22Rv1 (cell line): ENCODE measurements at regions not wholly inside any gene's neighbourhood (a gene's known extent, or its start where the extent isn't known, plus 50 kb on each side); places are given as distances from the start of the nearest gene placed in this dataset.
"Not testable (repeated sequence)": the region's sequence is repeated elsewhere in the genome, so short reads cannot be mapped to it uniquely, and the experiment has no call there.

Experiments
- H3K27ac ChIP-seq: fragments of 450-650 bp; 2 replicates; pipeline ENCODE4 v1.5.1; 2017
- CTCF ChIP-seq: fragments of 450-650 bp; IDR thresholded peaks from 2 replicates; pipeline ENCODE4 v1.5.1; 2017; ENCODE audit warnings: mild to moderate bottlenecking
- ZFX ChIP-seq: fragments of 450-650 bp; IDR thresholded peaks from 2 replicates; pipeline ENCODE4 v1.6.1; 2017; ENCODE audit warnings: antibody characterized with exemption, borderline replicate concordance

GRCh38 chr11:96576383-96576782, 186.6 kb downstream of the JRKL start:
- no peak overlapping the region for H3K27ac ChIP-seq
- TF ChIP-seq CTCF (no peak), ZFX (no peak)

DNA sequence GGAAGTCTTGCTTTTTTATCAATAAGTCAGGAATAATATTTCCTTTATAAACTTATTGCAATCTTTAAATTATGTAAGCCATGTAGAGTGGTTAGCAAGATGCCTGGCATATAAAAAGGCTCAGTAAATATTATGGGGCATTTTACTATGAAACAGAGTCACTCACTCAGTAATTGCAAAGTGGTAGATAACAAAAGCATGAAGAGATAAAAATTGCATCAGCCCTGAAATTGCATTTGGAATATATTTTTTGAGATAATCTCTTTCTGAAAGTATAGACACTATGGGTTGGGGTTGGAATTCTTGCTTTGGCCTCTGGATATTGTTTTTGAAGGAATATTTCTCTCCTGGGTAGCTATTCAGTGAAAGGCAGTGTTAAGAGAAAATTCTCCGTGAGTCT, 188.6 kb downstream of the JRKL start:
- H3K27ac ChIP-seq, result no peak overlapping the region
- TF ChIP-seq ZFX (no peak), CTCF (no peak)

- no peak overlapping the region for H3K27ac ChIP-seq
- TF ChIP-seq CTCF (no peak), ZFX (no peak)
These were observed 189.8 kb downstream of the JRKL start for GRCh38 chr11:96579656-96580055.

DNA sequence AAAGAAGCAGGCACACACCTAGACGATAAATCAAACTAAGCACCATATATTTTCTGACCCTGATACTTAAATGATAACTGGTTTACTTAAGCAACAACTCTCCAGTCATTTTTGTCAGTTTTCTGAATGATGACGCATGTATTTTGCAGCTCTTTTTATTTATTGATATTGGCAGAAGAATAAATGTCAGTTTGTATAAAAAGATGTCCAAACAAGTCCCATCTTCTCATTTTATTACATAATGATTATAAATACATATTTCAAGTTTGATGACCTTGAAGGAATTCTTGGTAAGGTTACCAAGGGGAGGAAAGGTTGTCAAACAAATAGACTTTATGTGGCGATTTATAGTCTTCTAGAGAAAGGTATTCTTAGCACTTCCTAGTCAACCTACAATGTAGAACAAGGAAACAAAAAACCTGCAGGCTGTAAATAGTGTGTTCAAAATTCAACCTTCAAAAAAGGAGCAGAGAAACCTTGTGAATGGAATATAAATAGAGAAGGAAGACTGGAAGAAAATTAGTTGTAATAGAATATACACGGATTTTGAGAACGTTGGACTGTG, 190.7 kb downstream of the JRKL start:
- no peak overlapping the region for H3K27ac ChIP-seq
- TF ChIP-seq CTCF (no peak), ZFX (no peak)

DNA sequence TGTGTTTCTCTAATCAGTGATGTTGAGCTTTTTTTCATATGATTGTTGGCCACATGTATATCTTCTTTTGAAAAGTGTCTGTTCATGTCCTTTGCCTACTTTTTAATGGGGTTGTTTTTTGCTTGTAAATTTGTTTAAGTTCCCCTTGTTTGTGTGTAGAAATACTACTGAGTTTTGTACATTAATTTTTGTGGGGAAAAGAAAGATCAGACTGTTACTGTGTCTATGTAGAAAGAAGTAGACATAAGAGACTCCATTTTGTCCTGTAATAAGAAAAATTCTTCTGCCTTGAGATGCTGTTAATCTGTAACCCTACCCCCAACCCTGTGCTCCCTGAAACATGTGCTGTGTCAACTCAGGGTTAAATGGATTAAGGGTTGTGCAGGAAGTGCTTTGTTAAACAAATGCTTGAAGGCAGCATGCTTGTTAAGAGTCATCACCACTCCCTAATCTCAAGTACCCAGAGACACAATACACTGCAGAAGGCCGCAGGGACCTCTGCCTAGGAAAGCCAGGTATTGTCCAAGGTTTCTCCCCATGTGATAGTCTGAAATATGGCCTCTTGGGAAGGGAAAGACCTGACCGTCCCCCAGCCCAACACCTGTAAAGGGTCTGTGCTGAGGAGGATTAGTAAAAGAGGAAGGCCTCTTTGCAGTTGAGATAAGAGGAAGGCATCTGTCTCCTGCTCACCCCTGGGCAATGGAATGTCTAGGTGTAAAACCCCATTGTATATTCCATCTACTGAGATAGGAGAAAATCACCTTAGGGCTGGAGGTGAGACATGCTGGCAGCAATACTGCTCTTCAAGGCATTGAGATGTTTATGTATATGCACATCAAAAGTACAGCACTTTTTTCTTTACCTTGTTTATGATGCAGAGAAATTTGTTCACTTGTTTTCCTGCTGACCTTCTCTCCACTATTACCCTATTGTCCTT, 196.4 kb downstream of the JRKL start:
- not testable (repeated sequence) for H3K27ac ChIP-seq

GRCh38 chr11:96588793-96589192, 199.0 kb downstream of the JRKL start:
- H3K27ac ChIP-seq, result not testable (repeated sequence)

GRCh38 chr11:96595011-96595410, 205.2 kb downstream of the JRKL start:
- no peak overlapping the region for H3K27ac ChIP-seq
- TF ChIP-seq CTCF, result no peak
- no peak for TF ChIP-seq ZFX

DNA sequence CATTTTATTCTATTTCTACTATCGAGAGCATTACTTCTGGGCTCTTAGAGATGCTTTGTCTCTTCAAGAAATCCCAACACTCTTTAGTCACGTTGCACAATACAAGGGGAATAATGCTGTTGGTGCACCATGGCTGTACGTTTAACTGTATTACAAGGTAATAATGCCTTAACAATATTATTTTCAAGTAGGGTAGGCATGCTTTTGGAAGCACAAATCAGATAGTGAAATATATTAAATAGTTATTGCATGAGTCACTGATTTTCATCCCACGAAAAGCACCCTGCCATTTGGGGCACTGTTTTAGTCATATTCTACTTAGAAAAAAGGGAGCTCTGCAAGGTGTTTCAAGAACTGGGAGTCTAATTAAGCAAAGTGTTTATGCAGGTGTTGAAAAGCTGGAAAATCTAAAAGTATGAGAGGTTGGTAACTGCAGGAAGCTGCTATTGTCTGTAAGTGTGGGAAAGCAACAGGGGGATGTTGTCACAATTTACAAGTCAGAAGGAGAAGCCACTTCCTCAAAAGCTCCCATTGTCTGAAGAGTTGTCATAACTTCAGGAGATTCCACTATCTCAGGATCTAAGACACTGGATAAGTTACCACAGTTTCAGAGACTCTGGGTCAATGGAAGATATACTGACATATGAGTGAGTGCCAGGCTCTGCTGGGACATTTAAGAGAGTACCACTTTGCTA, 218.2 kb downstream of the JRKL start:
- TF ChIP-seq CTCF (no peak), ZFX (no peak)

More for the DNA sequence above, 218.2 kb downstream of the JRKL start:
- no peak overlapping the region for H3K27ac ChIP-seq
